SKM-1 treated with dmso at 0.1 percent for 144 hours (cell line): ENCODE measurements at regions not wholly inside any gene's neighbourhood (a gene's known extent, or its start where the extent isn't known, plus 50 kb on each side); places are given as distances from the start of the nearest gene placed in this dataset.

ENCODE experiments used
- DNase-seq: peaks from one replicate; lab custom pipeline; 2025; ENCODE audit not compliant: unreplicated experiment; lab: John Stamatoyannopoulos, UW

DNA sequence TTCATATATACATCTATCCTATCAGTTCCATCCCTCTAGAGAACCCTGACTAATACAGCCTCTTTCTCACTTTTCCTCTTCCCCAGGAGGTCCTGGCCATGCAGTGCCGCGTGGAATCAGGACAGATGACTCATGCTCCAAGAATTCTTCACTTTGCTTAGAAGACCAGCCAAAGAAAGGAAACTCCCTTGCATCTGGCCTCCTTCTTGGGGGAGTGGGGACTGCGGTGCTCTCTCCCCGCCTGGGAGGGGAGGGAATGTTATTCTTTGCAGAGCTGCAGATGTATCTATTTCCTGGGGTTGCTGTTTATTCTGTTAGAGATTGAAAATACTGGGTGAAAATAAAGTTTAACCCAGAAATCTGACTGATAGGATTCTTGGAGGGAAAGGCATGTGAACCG lies 111.5 kb upstream of the SH3BP4 start:
- no peak for DNase-seq

- no peak for DNase-seq
Measured at GRCh38 chr2:234839285-234839684, 112.5 kb upstream of the SH3BP4 start.

- no peak for DNase-seq
Measured at GRCh38 chr2:234836271-234836670, 115.5 kb upstream of the SH3BP4 start.

GRCh38 chr2:234835738-234836137 lies 116.1 kb upstream of the SH3BP4 start:
- DNase-seq = no peak

DNA sequence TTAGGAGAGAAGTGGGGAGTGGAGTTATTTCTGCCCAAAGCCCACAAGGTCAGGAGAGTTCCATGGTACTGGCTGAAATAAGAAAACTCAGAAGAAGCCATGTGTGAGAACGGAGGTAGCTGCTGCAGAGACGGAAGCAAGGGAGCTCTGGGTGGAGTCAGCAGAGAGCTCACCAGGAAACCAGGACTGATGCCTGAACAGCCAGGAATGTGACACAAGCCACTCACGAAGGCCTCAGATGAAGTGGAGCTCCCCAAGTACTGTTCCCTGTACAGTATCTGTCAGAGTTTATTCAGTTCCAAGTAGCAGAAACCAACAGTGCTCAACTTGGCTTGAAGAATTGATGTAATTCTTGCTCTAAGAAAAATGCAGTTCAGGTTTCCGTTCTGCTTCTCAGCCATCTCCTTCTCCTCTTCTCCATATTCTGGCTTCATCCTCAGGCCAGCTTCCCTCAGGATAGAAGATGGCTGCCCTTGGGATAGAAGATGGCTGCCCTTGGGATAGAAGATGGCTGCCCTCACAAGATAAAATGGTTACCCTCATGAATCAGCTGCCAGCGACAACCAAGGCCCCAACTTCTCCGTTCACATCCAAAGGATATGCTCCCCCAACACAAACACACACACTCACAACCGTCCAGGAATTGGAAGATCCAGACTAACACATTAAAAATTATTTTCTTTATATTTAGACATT lies 117.4 kb upstream of the SH3BP4 start:
- DNase-seq = no peak

- no peak for DNase-seq
Measured at GRCh38 chr2:234830853-234831252, 121.0 kb upstream of the SH3BP4 start.

DNA sequence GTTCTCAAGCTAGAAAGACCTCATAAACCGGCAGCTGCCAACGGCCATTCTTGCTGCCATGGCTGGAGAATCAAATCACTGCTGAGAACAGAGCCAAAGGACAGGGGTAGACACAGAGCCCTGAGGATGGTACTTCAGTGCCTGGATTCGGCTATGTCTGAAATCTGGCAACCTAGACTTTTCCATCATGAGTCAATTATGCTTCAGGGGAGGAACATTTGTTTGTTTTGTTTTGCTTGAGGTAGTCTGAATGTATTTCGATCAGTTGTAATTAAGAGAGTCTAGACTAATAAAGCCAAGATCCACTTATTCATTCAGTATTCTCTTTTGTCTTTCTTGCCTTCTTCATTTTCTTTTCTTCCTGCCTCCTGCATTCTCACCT lies 122.8 kb upstream of the SH3BP4 start:
- no peak for DNase-seq

- DNase-seq = no peak
Measured at GRCh38 chr2:234828382-234829073, 123.3 kb upstream of the SH3BP4 start.

GRCh38 chr2:234827096-234827860 lies 124.5 kb upstream of the SH3BP4 start:
- no peak for DNase-seq

DNA sequence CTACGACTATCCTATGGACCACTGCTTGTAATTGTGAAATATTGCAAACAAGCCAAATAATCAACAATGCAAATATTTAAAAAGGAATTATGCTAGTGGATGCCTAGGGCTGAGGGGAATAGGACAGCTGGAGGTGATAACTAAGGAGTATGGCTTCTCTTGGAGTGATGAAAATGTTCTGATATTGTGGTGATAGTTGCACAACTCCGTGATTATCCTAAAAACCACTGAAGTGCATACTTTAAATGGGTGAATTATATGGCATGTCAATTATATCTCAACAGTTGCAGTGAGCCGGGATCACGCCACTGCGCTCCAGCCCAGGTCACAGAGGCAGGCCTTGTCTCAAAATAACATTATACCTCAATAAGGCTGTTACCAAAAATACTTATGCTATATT lies 125.1 kb upstream of the SH3BP4 start:
- DNase-seq = no peak

- DNase-seq = no peak
Measured at GRCh38 chr2:234825616-234826015, 126.2 kb upstream of the SH3BP4 start.

GRCh38 chr2:234823877-234824376 lies 127.9 kb upstream of the SH3BP4 start:
- no peak for DNase-seq

DNA sequence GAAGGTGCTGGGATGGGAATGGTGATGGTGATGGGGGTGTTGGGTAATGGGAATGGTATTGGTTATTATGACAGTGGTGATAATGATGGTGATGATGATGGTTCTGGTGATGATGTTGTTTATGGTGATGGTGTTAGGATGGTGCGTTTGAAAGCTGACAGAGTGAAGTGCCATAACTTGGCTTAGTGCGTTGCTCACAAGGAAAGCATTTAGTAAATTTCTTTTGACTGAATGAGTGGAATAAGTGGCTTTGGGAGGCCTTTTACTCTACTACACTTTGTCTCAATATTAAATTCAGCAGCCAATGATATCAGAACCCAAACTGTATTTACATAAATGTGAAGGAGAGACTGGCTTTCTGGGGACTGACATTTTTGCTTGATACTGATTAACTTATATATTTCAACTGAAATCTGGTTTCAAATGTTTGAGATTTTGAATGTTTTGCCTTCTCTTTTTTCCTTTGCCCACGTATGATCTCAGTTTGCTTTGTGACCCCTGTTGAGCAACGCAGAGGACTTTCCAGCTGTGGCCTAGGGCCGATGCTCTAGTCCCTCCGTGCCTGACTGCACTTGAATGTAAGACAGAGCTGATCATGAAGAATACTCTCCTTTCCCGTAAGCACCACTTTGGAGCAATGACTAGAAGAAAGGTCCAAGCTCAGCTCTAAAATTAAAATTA lies 128.5 kb upstream of the SH3BP4 start:
- no peak for DNase-seq

GRCh38 chr2:234821946-234822475 lies 129.8 kb upstream of the SH3BP4 start:
- no peak for DNase-seq

- no peak for DNase-seq
Measured at GRCh38 chr2:234818937-234819336, 132.9 kb upstream of the SH3BP4 start.

- no peak for DNase-seq
Measured at GRCh38 chr2:234816491-234816890, 135.3 kb upstream of the SH3BP4 start.

- no peak for DNase-seq
Measured at GRCh38 chr2:234816056-234816455, 135.8 kb upstream of the SH3BP4 start.

GRCh38 chr2:234814374-234814773 lies 137.4 kb upstream of the SH3BP4 start:
- no peak for DNase-seq

GRCh38 chr2:234812851-234813250 lies 139.0 kb upstream of the SH3BP4 start:
- no peak for DNase-seq

DNA sequence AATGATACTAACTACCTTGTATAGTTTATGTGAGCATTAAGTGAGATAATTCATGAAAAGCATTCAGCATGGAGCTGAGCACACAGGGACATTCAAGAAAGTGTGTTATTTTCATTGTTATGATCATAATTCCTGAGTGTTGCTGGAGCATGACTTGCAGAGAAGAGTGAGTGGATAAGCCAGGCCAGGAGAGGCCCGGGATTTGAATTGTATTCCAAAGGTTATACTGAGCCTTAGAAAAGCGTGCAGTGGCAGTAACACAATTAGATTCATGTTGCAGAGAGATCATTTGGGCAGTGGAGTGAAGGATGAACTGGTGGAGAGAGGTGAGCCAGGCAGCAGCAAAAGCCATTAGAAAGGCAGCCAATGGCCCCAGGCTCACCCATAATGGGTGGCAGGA lies 142.9 kb upstream of the SH3BP4 start:
- no peak for DNase-seq

DNA sequence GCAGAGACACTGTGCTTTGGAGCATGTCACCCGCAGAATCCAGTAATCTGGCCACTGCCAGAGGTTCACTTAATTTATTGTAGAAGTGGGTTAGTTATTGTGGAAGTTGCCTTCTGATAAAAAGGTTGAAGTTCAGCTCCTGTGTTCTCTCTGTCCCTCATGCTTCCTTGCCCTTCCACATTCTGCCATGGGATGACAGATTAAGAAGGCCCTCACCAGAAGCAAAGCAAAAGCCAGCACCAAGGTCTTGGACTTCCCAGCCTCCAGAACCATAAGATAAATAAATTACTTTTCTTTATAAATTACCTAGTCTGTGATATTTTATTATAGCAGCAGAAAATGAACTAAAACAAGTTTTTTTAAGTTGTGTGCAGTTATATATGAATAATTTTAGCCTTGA lies 145.0 kb upstream of the SH3BP4 start:
- DNase-seq = no peak
